ENCODE measurements at regions not wholly inside any gene's neighbourhood (a gene's known extent, or its start where the extent isn't known, plus 50 kb on each side); places are given as distances from the start of the nearest gene placed in this dataset.

- H3K4me1 ChIP-seq (ENCODE audit: control insufficient read depth in 1 of 2, insufficient read depth in 2 of 2, low read length in 2 of 2) = no peaks in the 10 kb centered on the region
- no peak overlapping the region for H3K18ac ChIP-seq (ENCODE audit: low read length)
- no peak overlapping the region for H3K9ac ChIP-seq (ENCODE audit: low read length)
- H3K4ac ChIP-seq (ENCODE audit: low read depth, low read length) = no peak overlapping the region
- no peak overlapping the region for H3K14ac ChIP-seq (ENCODE audit: low read length)
- no peak overlapping the region for H3K4me2 ChIP-seq (ENCODE audit: low read length)
- no peak for DNase-seq
- H3K4me3 ChIP-seq (ENCODE audit: low read depth, low read length) = no peak overlapping the region
- H3K27me3 ChIP-seq (ENCODE audit: insufficient read depth, low read length) = no peaks in the 10 kb centered on the region
- no peak overlapping the region for H2BK120ac ChIP-seq (ENCODE audit: insufficient read depth, low read length, poor library complexity)
- H4K12ac ChIP-seq (ENCODE audit: low read depth, low read length) = no peak overlapping the region
- H2BK12ac ChIP-seq (ENCODE audit: low read length) = no peak overlapping the region
- no CpG with 5 or more reads among the region's 4 CpGs for WGBS (ENCODE audit: extremely low coverage, insufficient coverage, insufficient read length)
- no peaks in the 10 kb centered on the region for H3K79me2 ChIP-seq (ENCODE audit: control insufficient read depth, insufficient read depth, low read length, poor library complexity)
- H2BK5ac ChIP-seq (ENCODE audit: low read depth, low read length, poor library complexity) = no peak overlapping the region
- H3K36me3 ChIP-seq (ENCODE audit: control insufficient read depth in 1 of 2, insufficient read depth in 2 of 2, low read length in 2 of 2) = no peaks in the 10 kb centered on the region
- H3K9me3 ChIP-seq (ENCODE audit: insufficient read depth, low read depth, low read length) = no peaks in the 10 kb centered on the region
- no peak overlapping the region for H2AK5ac ChIP-seq (ENCODE audit: low read length)
- no peak overlapping the region for H3K23ac ChIP-seq (ENCODE audit: low read length)
- H4K91ac ChIP-seq (ENCODE audit: low read depth, low read length) = no peak overlapping the region
- H4K8ac ChIP-seq (ENCODE audit: low read depth, low read length) = no peak overlapping the region
- no peak overlapping the region for H3K27ac ChIP-seq (ENCODE audit: low read depth, low read length)
- no peaks in the 10 kb centered on the region for H3K79me1 ChIP-seq (ENCODE audit: low read length)
- H2AFZ ChIP-seq (ENCODE audit: insufficient read depth, low read length, poor library complexity) = no peak overlapping the region
Observed at GRCh38 chr12:88758176-88758575, 177.9 kb upstream of the KITLG start.

GRCh38 chr12:88756917-88757316, 176.6 kb upstream of the KITLG start:
- Histone ChIP-seq H3K27me3 (ENCODE audit: insufficient read depth, low read length) (no peaks in the 10 kb centered on the region), H3K9ac (ENCODE audit: low read length) (no peak overlapping the region), H4K91ac (ENCODE audit: low read depth, low read length) (no peak overlapping the region), H3K14ac (ENCODE audit: low read length) (no peak overlapping the region), H4K8ac (ENCODE audit: low read depth, low read length) (no peak overlapping the region), H3K18ac (ENCODE audit: low read length) (no peak overlapping the region), H2AK5ac (ENCODE audit: low read length) (no peak overlapping the region), H3K4ac (ENCODE audit: low read depth, low read length) (no peak overlapping the region), H2BK5ac (ENCODE audit: low read depth, low read length, poor library complexity) (no peak overlapping the region), H3K79me1 (ENCODE audit: low read length) (no peaks in the 10 kb centered on the region), H3K4me1 (ENCODE audit: control insufficient read depth in 1 of 2, insufficient read depth in 2 of 2, low read length in 2 of 2) (no peaks in the 10 kb centered on the region), H3K23ac (ENCODE audit: low read length) (no peak overlapping the region), H3K79me2 (ENCODE audit: control insufficient read depth, insufficient read depth, low read length, poor library complexity) (no peaks in the 10 kb centered on the region), H2BK12ac (ENCODE audit: low read length) (no peak overlapping the region), H4K12ac (ENCODE audit: low read depth, low read length) (no peak overlapping the region), H3K27ac (ENCODE audit: low read depth, low read length) (no peak overlapping the region), H3K4me3 (ENCODE audit: low read depth, low read length) (no peak overlapping the region), H3K36me3 (ENCODE audit: control insufficient read depth in 1 of 2, insufficient read depth in 2 of 2, low read length in 2 of 2) (no peaks in the 10 kb centered on the region), H3K9me3 (ENCODE audit: insufficient read depth, low read depth, low read length) (no peaks in the 10 kb centered on the region), H3K4me2 (ENCODE audit: low read length) (no peak overlapping the region), H2AFZ (ENCODE audit: insufficient read depth, low read length, poor library complexity) (no peak overlapping the region), H2BK120ac (ENCODE audit: insufficient read depth, low read length, poor library complexity) (no peak overlapping the region)
- no peak for DNase-seq
- 100% methylated on average over 2 of the region's 4 CpGs for WGBS (ENCODE audit: extremely low coverage, insufficient coverage, insufficient read length)

- Histone ChIP-seq H3K23ac (ENCODE audit: low read length) (no peak overlapping the region), H3K36me3 (ENCODE audit: control insufficient read depth in 1 of 2, insufficient read depth in 2 of 2, low read length in 2 of 2) (no peaks in the 10 kb centered on the region), H3K4ac (ENCODE audit: low read depth, low read length) (no peak overlapping the region), H3K18ac (ENCODE audit: low read length) (no peak overlapping the region), H3K4me1 (ENCODE audit: control insufficient read depth in 1 of 2, insufficient read depth in 2 of 2, low read length in 2 of 2) (no peaks in the 10 kb centered on the region), H2AK5ac (ENCODE audit: low read length) (no peak overlapping the region), H3K9ac (ENCODE audit: low read length) (no peak overlapping the region), H3K27me3 (ENCODE audit: insufficient read depth, low read length) (no peaks in the 10 kb centered on the region), H3K79me2 (ENCODE audit: control insufficient read depth, insufficient read depth, low read length, poor library complexity) (no peaks in the 10 kb centered on the region), H2BK12ac (ENCODE audit: low read length) (no peak overlapping the region), H3K27ac (ENCODE audit: low read depth, low read length) (no peak overlapping the region), H4K12ac (ENCODE audit: low read depth, low read length) (no peak overlapping the region), H2BK120ac (ENCODE audit: insufficient read depth, low read length, poor library complexity) (no peak overlapping the region), H2AFZ (ENCODE audit: insufficient read depth, low read length, poor library complexity) (no peak overlapping the region), H3K9me3 (ENCODE audit: insufficient read depth, low read depth, low read length) (no peaks in the 10 kb centered on the region), H4K8ac (ENCODE audit: low read depth, low read length) (no peak overlapping the region), H3K4me3 (ENCODE audit: low read depth, low read length) (no peak overlapping the region), H3K4me2 (ENCODE audit: low read length) (no peak overlapping the region), H3K79me1 (ENCODE audit: low read length) (no peaks in the 10 kb centered on the region), H3K14ac (ENCODE audit: low read length) (no peak overlapping the region), H2BK5ac (ENCODE audit: low read depth, low read length, poor library complexity) (no peak overlapping the region), H4K91ac (ENCODE audit: low read depth, low read length) (no peak overlapping the region)
- no CpG with 5 or more reads among the region's 3 CpGs for WGBS (ENCODE audit: extremely low coverage, insufficient coverage, insufficient read length)
- DNase-seq = no peak
Observed at GRCh38 chr12:88756153-88756552, 175.9 kb upstream of the KITLG start.

- Histone ChIP-seq H2AK5ac (ENCODE audit: low read length) (no peak overlapping the region), H4K91ac (ENCODE audit: low read depth, low read length) (no peak overlapping the region), H3K27ac (ENCODE audit: low read depth, low read length) (no peak overlapping the region), H4K12ac (ENCODE audit: low read depth, low read length) (no peak overlapping the region), H2AFZ (ENCODE audit: insufficient read depth, low read length, poor library complexity) (no peak overlapping the region), H3K18ac (ENCODE audit: low read length) (no peak overlapping the region), H3K4me3 (ENCODE audit: low read depth, low read length) (no peak overlapping the region), H3K14ac (ENCODE audit: low read length) (no peak overlapping the region), H3K79me2 (ENCODE audit: control insufficient read depth, insufficient read depth, low read length, poor library complexity) (no peaks in the 10 kb centered on the region), H3K79me1 (ENCODE audit: low read length) (no peaks in the 10 kb centered on the region), H3K9ac (ENCODE audit: low read length) (no peak overlapping the region), H3K4ac (ENCODE audit: low read depth, low read length) (no peak overlapping the region), H3K27me3 (ENCODE audit: insufficient read depth, low read length) (no peaks in the 10 kb centered on the region), H2BK5ac (ENCODE audit: low read depth, low read length, poor library complexity) (no peak overlapping the region), H2BK12ac (ENCODE audit: low read length) (no peak overlapping the region), H2BK120ac (ENCODE audit: insufficient read depth, low read length, poor library complexity) (no peak overlapping the region), H3K9me3 (ENCODE audit: insufficient read depth, low read depth, low read length) (no peaks in the 10 kb centered on the region), H3K4me2 (ENCODE audit: low read length) (no peak overlapping the region), H3K36me3 (ENCODE audit: control insufficient read depth in 1 of 2, insufficient read depth in 2 of 2, low read length in 2 of 2) (no peaks in the 10 kb centered on the region), H4K8ac (ENCODE audit: low read depth, low read length) (no peak overlapping the region), H3K4me1 (ENCODE audit: control insufficient read depth in 1 of 2, insufficient read depth in 2 of 2, low read length in 2 of 2) (no peaks in the 10 kb centered on the region), H3K23ac (ENCODE audit: low read length) (no peak overlapping the region)
- no CpG with 5 or more reads among the region's 8 CpGs for WGBS (ENCODE audit: extremely low coverage, insufficient coverage, insufficient read length)
- peak in 1 of 2 donors; percentile 13 for DNase-seq
Observed at GRCh38 chr12:88753707-88754106, 173.4 kb upstream of the KITLG start.

Data from trophoblast cell (in vitro differentiated cells and primary cell).